ENCODE measurements at regions not wholly inside any gene's neighbourhood (a gene's known extent, or its start where the extent isn't known, plus 50 kb on each side); places are given as distances from the start of the nearest gene placed in this dataset.

GRCh38 chr12:61652265-61652664, 607.9 kb upstream of the USP15 start:
- no peak for DNase-seq
- Histone ChIP-seq H3K4me3 (ENCODE audit: control insufficient read depth in 1 of 2, extremely low read depth in 1 of 2, low read length in 1 of 2) (no peak overlapping the region), H3K9me3 (no peaks in the 10 kb centered on the region), H3K27me3 (replicated peaks in 1 of 2; ENCODE audit: control insufficient read depth in 2 of 2, extremely low read depth in 1 of 2, insufficient read depth in 2 of 2, low read length in 1 of 2) (no peaks in the 10 kb centered on the region), H3K27ac (ENCODE audit: low read length) (no peak overlapping the region), H3K4me1 (ENCODE audit: control insufficient read depth in 1 of 2, extremely low read depth in 1 of 2, insufficient read depth in 2 of 2, low read length in 2 of 2) (no peaks in the 10 kb centered on the region), H3K36me3 (ENCODE audit: control insufficient read depth in 2 of 2, extremely low read depth in 1 of 2, insufficient read depth in 1 of 2, low read length in 1 of 2) (no peaks in the 10 kb centered on the region)
- CTCF ChIA-PET, result interaction anchor here in 1 of 2 donors (0.7 kb wide), 1 partner anchor 442 kb away, joined by 3 read pairs; no protein-coding TSS in a partner anchor
- no CpG with 5 or more reads among the region's 2 CpGs for WGBS (ENCODE audit: insufficient coverage)
- POLR2A ChIA-PET, result no interaction called here
- Mint-ChIP-seq H3K9me3 (peaks cover 0 to 2% (median 0%) of the 10 kb centered on the region in 3 donors), H3K27me3 (no peaks in the 10 kb centered on the region), H3K4me1 (no peaks in the 10 kb centered on the region), H3K27ac (no peak overlapping the region), H3K4me3 (no peak overlapping the region), H3K36me3 (no peaks in the 10 kb centered on the region)
- ATAC-seq (replicated peaks in 1 of 4), result no peak

GRCh38 chr12:61654698-61655097, 605.5 kb upstream of the USP15 start:
- no peaks in the 10 kb centered on the region for H3K9me3 ChIP-seq
- Mint-ChIP-seq H3K4me3 (no peak overlapping the region), H3K36me3 (no peaks in the 10 kb centered on the region), H3K9me3 (peaks cover 0 to 2% (median 0%) of the 10 kb centered on the region in 3 donors), H3K4me1 (no peaks in the 10 kb centered on the region), H3K27me3 (no peaks in the 10 kb centered on the region), H3K27ac (no peak overlapping the region)
- no CpG with 5 or more reads among the region's 3 CpGs for WGBS (ENCODE audit: insufficient coverage)
- H3K27ac ChIP-seq (ENCODE audit: low read length), result no peak overlapping the region
- no peak for ATAC-seq (replicated peaks in 1 of 4)
- CTCF ChIA-PET, result interaction anchor here in 1 of 2 donors (0.6 kb wide), 1 partner anchor 48 kb away, joined by 5 read pairs; no protein-coding TSS in a partner anchor
- POLR2A ChIA-PET, result no interaction called here
- no peaks in the 10 kb centered on the region for H3K27me3 ChIP-seq (replicated peaks in 1 of 2; ENCODE audit: control insufficient read depth in 2 of 2, extremely low read depth in 1 of 2, insufficient read depth in 2 of 2, low read length in 1 of 2)
- H3K4me1 ChIP-seq (ENCODE audit: control insufficient read depth in 1 of 2, extremely low read depth in 1 of 2, insufficient read depth in 2 of 2, low read length in 2 of 2), result no peaks in the 10 kb centered on the region
- H3K36me3 ChIP-seq (ENCODE audit: control insufficient read depth in 2 of 2, extremely low read depth in 1 of 2, insufficient read depth in 1 of 2, low read length in 1 of 2), result no peaks in the 10 kb centered on the region
- no peak overlapping the region for H3K4me3 ChIP-seq (ENCODE audit: control insufficient read depth in 1 of 2, extremely low read depth in 1 of 2, low read length in 1 of 2)
- peak in 1 of 35 experiments; percentile 3 for DNase-seq

GRCh38 chr12:61655241-61655640, 605.0 kb upstream of the USP15 start:
- Mint-ChIP-seq H3K27ac (no peak overlapping the region), H3K27me3 (no peaks in the 10 kb centered on the region), H3K4me1 (no peaks in the 10 kb centered on the region), H3K36me3 (no peaks in the 10 kb centered on the region), H3K4me3 (no peak overlapping the region), H3K9me3 (peaks cover 0 to 2% (median 0%) of the 10 kb centered on the region in 3 donors)
- Histone ChIP-seq H3K27ac (ENCODE audit: low read length) (no peak overlapping the region), H3K4me3 (ENCODE audit: control insufficient read depth in 1 of 2, extremely low read depth in 1 of 2, low read length in 1 of 2) (no peak overlapping the region), H3K9me3 (no peaks in the 10 kb centered on the region), H3K27me3 (replicated peaks in 1 of 2; ENCODE audit: control insufficient read depth in 2 of 2, extremely low read depth in 1 of 2, insufficient read depth in 2 of 2, low read length in 1 of 2) (no peaks in the 10 kb centered on the region), H3K36me3 (ENCODE audit: control insufficient read depth in 2 of 2, extremely low read depth in 1 of 2, insufficient read depth in 1 of 2, low read length in 1 of 2) (no peaks in the 10 kb centered on the region), H3K4me1 (ENCODE audit: control insufficient read depth in 1 of 2, extremely low read depth in 1 of 2, insufficient read depth in 2 of 2, low read length in 2 of 2) (no peaks in the 10 kb centered on the region)
- CTCF ChIA-PET, result interaction anchor here in 1 of 2 donors (0.6 kb wide), 1 partner anchor 47 kb away, joined by 5 read pairs; no protein-coding TSS in a partner anchor
- DNase-seq, result no peak
- POLR2A ChIA-PET, result no interaction called here
- no peak for ATAC-seq (replicated peaks in 1 of 4)
- 100% methylated on average over 1 of the region's 1 CpG for WGBS (ENCODE audit: insufficient coverage)

- CTCF ChIA-PET, result no interaction called here
- Mint-ChIP-seq H3K36me3 (no peaks in the 10 kb centered on the region), H3K9me3 (peaks cover 11 to 22% (median 19%) of the 10 kb centered on the region in 3 donors), H3K27me3 (no peaks in the 10 kb centered on the region), H3K4me1 (no peaks in the 10 kb centered on the region), H3K27ac (no peak overlapping the region), H3K4me3 (no peak overlapping the region)
- ATAC-seq (replicated peaks in 1 of 4), result no peak
- Histone ChIP-seq H3K4me1 (ENCODE audit: control insufficient read depth in 1 of 2, extremely low read depth in 1 of 2, insufficient read depth in 2 of 2, low read length in 2 of 2) (no peaks in the 10 kb centered on the region), H3K27ac (ENCODE audit: low read length) (no peak overlapping the region), H3K27me3 (replicated peaks in 1 of 2; ENCODE audit: control insufficient read depth in 2 of 2, extremely low read depth in 1 of 2, insufficient read depth in 2 of 2, low read length in 1 of 2) (no peaks in the 10 kb centered on the region), H3K4me3 (ENCODE audit: control insufficient read depth in 1 of 2, extremely low read depth in 1 of 2, low read length in 1 of 2) (no peak overlapping the region), H3K36me3 (ENCODE audit: control insufficient read depth in 2 of 2, extremely low read depth in 1 of 2, insufficient read depth in 1 of 2, low read length in 1 of 2) (no peaks in the 10 kb centered on the region), H3K9me3 (no peaks in the 10 kb centered on the region)
- POLR2A ChIA-PET, result no interaction called here
- no CpG with 5 or more reads among the region's 1 CpG for WGBS (ENCODE audit: insufficient coverage)
- no peak for DNase-seq
These were observed 592.5 kb upstream of the USP15 start for GRCh38 chr12:61667676-61668075.

- H3K4me3 Mint-ChIP-seq, result no peak overlapping the region
- no peaks in the 10 kb centered on the region for H3K36me3 Mint-ChIP-seq
- ChIA-PET CTCF (no interaction called here), POLR2A (no interaction called here)
- peaks cover 2 to 10% (median 3%) of the 10 kb centered on the region in 3 donors for H3K9me3 Mint-ChIP-seq
- DNase-seq, result no peak
- no peak overlapping the region for H3K27ac ChIP-seq (ENCODE audit: low read length)
- no peaks in the 10 kb centered on the region for H3K4me1 ChIP-seq (ENCODE audit: control insufficient read depth in 1 of 2, extremely low read depth in 1 of 2, insufficient read depth in 2 of 2, low read length in 2 of 2)
- no peak overlapping the region for H3K4me3 ChIP-seq (ENCODE audit: control insufficient read depth in 1 of 2, extremely low read depth in 1 of 2, low read length in 1 of 2)
- no peaks in the 10 kb centered on the region for H3K9me3 ChIP-seq
- no peaks in the 10 kb centered on the region for H3K4me1 Mint-ChIP-seq
- H3K27me3 ChIP-seq (replicated peaks in 1 of 2; ENCODE audit: control insufficient read depth in 2 of 2, extremely low read depth in 1 of 2, insufficient read depth in 2 of 2, low read length in 1 of 2), result no peaks in the 10 kb centered on the region
- no peaks in the 10 kb centered on the region for H3K27me3 Mint-ChIP-seq
- ATAC-seq (replicated peaks in 1 of 4), result no peak
- no peak overlapping the region for H3K27ac Mint-ChIP-seq
- H3K36me3 ChIP-seq (ENCODE audit: control insufficient read depth in 2 of 2, extremely low read depth in 1 of 2, insufficient read depth in 1 of 2, low read length in 1 of 2), result no peaks in the 10 kb centered on the region
These were observed 583.7 kb upstream of the USP15 start for GRCh38 chr12:61676520-61676919.

- ChIA-PET POLR2A (no interaction called here), CTCF (no interaction called here)
- WGBS (ENCODE audit: insufficient coverage), result no CpG with 5 or more reads among the region's 5 CpGs
- H3K4me3 Mint-ChIP-seq, result no peak overlapping the region
- Histone ChIP-seq H3K27ac (ENCODE audit: low read length) (no peak overlapping the region), H3K4me3 (ENCODE audit: control insufficient read depth in 1 of 2, extremely low read depth in 1 of 2, low read length in 1 of 2) (no peak overlapping the region), H3K4me1 (ENCODE audit: control insufficient read depth in 1 of 2, extremely low read depth in 1 of 2, insufficient read depth in 2 of 2, low read length in 2 of 2) (no peaks in the 10 kb centered on the region), H3K9me3 (no peaks in the 10 kb centered on the region), H3K36me3 (ENCODE audit: control insufficient read depth in 2 of 2, extremely low read depth in 1 of 2, insufficient read depth in 1 of 2, low read length in 1 of 2) (no peaks in the 10 kb centered on the region), H3K27me3 (replicated peaks in 1 of 2; ENCODE audit: control insufficient read depth in 2 of 2, extremely low read depth in 1 of 2, insufficient read depth in 2 of 2, low read length in 1 of 2) (no peaks in the 10 kb centered on the region)
- H3K27me3 Mint-ChIP-seq, result no peaks in the 10 kb centered on the region
- DNase-seq, result no peak
- no peak for ATAC-seq (replicated peaks in 1 of 4)
- H3K9me3 Mint-ChIP-seq, result peaks cover 0 to 5% (median 0%) of the 10 kb centered on the region in 3 donors
- no peak overlapping the region for H3K27ac Mint-ChIP-seq
- no peaks in the 10 kb centered on the region for H3K36me3 Mint-ChIP-seq
- no peaks in the 10 kb centered on the region for H3K4me1 Mint-ChIP-seq
These were observed 572.8 kb upstream of the USP15 start for GRCh38 chr12:61687407-61687806.

- WGBS (ENCODE audit: insufficient coverage), result no CpG with 5 or more reads among the region's 1 CpG
- H3K4me1 Mint-ChIP-seq, result no peaks in the 10 kb centered on the region
- Histone ChIP-seq H3K4me1 (ENCODE audit: control insufficient read depth in 1 of 2, extremely low read depth in 1 of 2, insufficient read depth in 2 of 2, low read length in 2 of 2) (no peaks in the 10 kb centered on the region), H3K36me3 (ENCODE audit: control insufficient read depth in 2 of 2, extremely low read depth in 1 of 2, insufficient read depth in 1 of 2, low read length in 1 of 2) (no peaks in the 10 kb centered on the region), H3K27ac (ENCODE audit: low read length) (no peak overlapping the region), H3K9me3 (no peaks in the 10 kb centered on the region), H3K27me3 (replicated peaks in 1 of 2; ENCODE audit: control insufficient read depth in 2 of 2, extremely low read depth in 1 of 2, insufficient read depth in 2 of 2, low read length in 1 of 2) (no peaks in the 10 kb centered on the region), H3K4me3 (ENCODE audit: control insufficient read depth in 1 of 2, extremely low read depth in 1 of 2, low read length in 1 of 2) (no peak overlapping the region)
- H3K36me3 Mint-ChIP-seq, result no peaks in the 10 kb centered on the region
- no peak overlapping the region for H3K4me3 Mint-ChIP-seq
- H3K27ac Mint-ChIP-seq, result no peak overlapping the region
- no peak for DNase-seq
- H3K9me3 Mint-ChIP-seq, result peaks cover 3 to 12% (median 8%) of the 10 kb centered on the region in 3 donors
- no peak for ATAC-seq (replicated peaks in 1 of 4)
- POLR2A ChIA-PET, result no interaction called here
- CTCF ChIA-PET, result no interaction called here
- no peaks in the 10 kb centered on the region for H3K27me3 Mint-ChIP-seq
These were observed 566.0 kb upstream of the USP15 start for GRCh38 chr12:61694214-61694613.

All from T-cell (primary cell).